Prostate gland (tissue), 2 donors: ENCODE measurements at regions not wholly inside any gene's neighbourhood (a gene's known extent, or its start where the extent isn't known, plus 50 kb on each side); places are given as distances from the start of the nearest gene placed in this dataset.
"Not testable (repeated sequence)": the region's sequence is repeated elsewhere in the genome, so short reads cannot be mapped to it uniquely, and the experiment has no call there.

Source experiments
- DNase-seq: peaks from one replicate; pipeline ENCODE4 v3.0.0-alpha.2; 2019; ENCODE audit warnings: low spot score
- H3K27ac ChIP-seq, 2 donors: fragments of 200-600 bp; sonication (generic); 2 replicates each; pipeline ENCODE4 v1.5.1; 2017 to 2019
- H3K27me3 ChIP-seq: fragments of 200-600 bp; sonication (generic); replicated peaks from 2 replicates; pipeline ENCODE4 v1.5.1; 2019; ENCODE audit not compliant: insufficient read depth
- H3K36me3 ChIP-seq, 2 donors: fragments of 200-600 bp; sonication (generic); 1 replicate in 1 of 2; 2 replicates in 1 of 2; pipeline versions ENCODE4 v1.5.1 to v1.8.1; 2017 to 2019
- H3K4me1 ChIP-seq: fragments of 200-600 bp; sonication (generic); replicated peaks from 2 replicates; pipeline ENCODE4 v1.5.1; 2019
- H3K4me3 ChIP-seq, 2 donors: fragments of 200-600 bp; sonication (generic); 2 replicates each; pipeline ENCODE4 v1.5.1; 2017 to 2019
- H3K9me3 ChIP-seq: fragments of 200-600 bp; sonication (generic); 2 replicates; pipeline ENCODE4 v1.5.1; 2017
- CTCF ChIP-seq, 4 experiments: fragments of 200-600 bp in 2 of 4; fragments of 450-650 bp in 2 of 4; sonication (generic) in 2 of 4; IDR thresholded peaks; 1 replicate in 3 of 4; 2 replicates in 1 of 4; pipeline ENCODE4 v1.5.1; 2016 to 2019; ENCODE audit warnings: antibody characterized with exemption in 4 of 4, mild to moderate bottlenecking in 2 of 4, moderate library complexity in 2 of 4
- POLR2A ChIP-seq: fragments of 450-650 bp; IDR thresholded peaks from one replicate; pipeline ENCODE4 v1.6.1; 2016; ENCODE audit warnings: antibody characterized with exemption, mild to moderate bottlenecking
- POLR2AphosphoS5 ChIP-seq: sonication (generic); formaldehyde crosslinking; IDR thresholded peaks from one replicate; pipeline ENCODE4 v1.6.1; 2017; ENCODE audit warnings: antibody characterized with exemption
- WGBS: methylation state at CpG from one replicate; pipeline ENCODE4 v1.1.5; 2018; 5-methylcytosine and 5-hydroxymethylcytosine counted together
- intact Hi-C: fragments of 100-400 bp; cut with DNase I; formaldehyde crosslinking; loops from one replicate; pipeline ENCODE4 v1.14.2; 2022

- TF ChIP-seq CTCF (IDR thresholded peaks at IDR 0.05) (no peak), POLR2AphosphoS5 (no peak), POLR2A (no peak)
- Histone ChIP-seq H3K4me1 (no peaks in the 10 kb centered on the region), H3K27ac (no peak overlapping the region), H3K9me3 (no peaks in the 10 kb centered on the region), H3K36me3 (no peaks in the 10 kb centered on the region), H3K4me3 (no peak overlapping the region), H3K27me3 (no peaks in the 10 kb centered on the region)
- intact Hi-C loops, result no loop called here
- 94% methylated on average over 1 of the region's 1 CpG for WGBS
- DNase-seq, result no peak
Observed at GRCh38 chr3:104031598-104031997, 1335.1 kb upstream of the ALCAM start.

- no peaks in the 10 kb centered on the region for H3K9me3 ChIP-seq
- TF ChIP-seq POLR2AphosphoS5, result no peak
- no peak for TF ChIP-seq CTCF (IDR thresholded peaks at IDR 0.05)
- no peak for TF ChIP-seq POLR2A
- no peaks in the 10 kb centered on the region for H3K4me1 ChIP-seq
- intact Hi-C loops, result no loop called here
- H3K4me3 ChIP-seq, result no peak overlapping the region
- H3K36me3 ChIP-seq, result no peaks in the 10 kb centered on the region
- H3K27me3 ChIP-seq, result no peaks in the 10 kb centered on the region
- H3K27ac ChIP-seq, result no peak overlapping the region
- no peak for DNase-seq
Observed at GRCh38 chr3:104032283-104032682, 1334.4 kb upstream of the ALCAM start.

DNA sequence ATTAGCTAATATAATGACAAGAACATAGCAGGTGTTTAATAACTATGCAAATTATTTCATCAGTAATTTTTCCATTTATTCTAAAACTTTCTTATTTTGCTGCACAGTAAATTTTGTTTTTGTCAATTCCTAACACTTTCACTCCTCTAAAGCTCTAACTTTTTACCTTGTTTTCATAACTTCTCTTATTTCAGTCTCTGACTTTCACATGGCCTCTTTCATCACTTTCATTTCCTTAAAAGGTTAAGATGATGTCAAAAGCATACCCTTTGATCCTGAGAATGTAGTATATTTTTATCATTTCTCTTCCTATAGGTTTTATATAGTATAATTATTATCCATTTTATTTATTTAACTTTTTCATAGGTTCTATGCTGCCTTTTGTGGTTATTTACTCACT, 1325.8 kb upstream of the ALCAM start:
- intact Hi-C loops, result no loop called here
- Histone ChIP-seq H3K27me3 (no peaks in the 10 kb centered on the region), H3K36me3 (no peaks in the 10 kb centered on the region), H3K4me3 (no peak overlapping the region), H3K9me3 (no peaks in the 10 kb centered on the region), H3K27ac (no peak overlapping the region), H3K4me1 (no peaks in the 10 kb centered on the region)
- TF ChIP-seq POLR2AphosphoS5 (no peak), CTCF (IDR thresholded peaks at IDR 0.05) (no peak), POLR2A (no peak)
- DNase-seq, result no peak

- intact Hi-C loops, H3K9me3 ChIP-seq, H3K4me1 ChIP-seq, H3K27ac ChIP-seq, DNase-seq, H3K36me3 ChIP-seq, H3K4me3 ChIP-seq, H3K27me3 ChIP-seq: not testable (repeated sequence)
- 88% methylated on average over 5 of the region's 5 CpGs for WGBS
Observed at GRCh38 chr3:104043001-104043543, 1323.6 kb upstream of the ALCAM start.

GRCh38 chr3:104044002-104044401, 1322.7 kb upstream of the ALCAM start:
- Histone ChIP-seq H3K4me1 (no peaks in the 10 kb centered on the region), H3K27ac (no peak overlapping the region), H3K27me3 (no peaks in the 10 kb centered on the region), H3K36me3 (no peaks in the 10 kb centered on the region), H3K4me3 (no peak overlapping the region), H3K9me3 (no peaks in the 10 kb centered on the region)
- intact Hi-C loops, result no loop called here
- DNase-seq, result no peak
- TF ChIP-seq CTCF (IDR thresholded peaks at IDR 0.05), result no peak
- no peak for TF ChIP-seq POLR2A
- TF ChIP-seq POLR2AphosphoS5, result no peak
- 91% methylated on average over 1 of the region's 1 CpG for WGBS
